Activated CD4-positive, alpha-beta T cell treated with anti-CD3 and anti-CD28 coated beads, Interleukin-2, amount 50 U/mL, for 4 hours (primary cell): ENCODE measurements at regions not wholly inside any gene's neighbourhood (a gene's known extent, or its start where the extent isn't known, plus 50 kb on each side); places are given as distances from the start of the nearest gene placed in this dataset.

Source experiments
- DNase-seq, 2 experiments: peaks; one replicate each; pipeline ENCODE4 v3.0.0-alpha.2; 2020

DNA sequence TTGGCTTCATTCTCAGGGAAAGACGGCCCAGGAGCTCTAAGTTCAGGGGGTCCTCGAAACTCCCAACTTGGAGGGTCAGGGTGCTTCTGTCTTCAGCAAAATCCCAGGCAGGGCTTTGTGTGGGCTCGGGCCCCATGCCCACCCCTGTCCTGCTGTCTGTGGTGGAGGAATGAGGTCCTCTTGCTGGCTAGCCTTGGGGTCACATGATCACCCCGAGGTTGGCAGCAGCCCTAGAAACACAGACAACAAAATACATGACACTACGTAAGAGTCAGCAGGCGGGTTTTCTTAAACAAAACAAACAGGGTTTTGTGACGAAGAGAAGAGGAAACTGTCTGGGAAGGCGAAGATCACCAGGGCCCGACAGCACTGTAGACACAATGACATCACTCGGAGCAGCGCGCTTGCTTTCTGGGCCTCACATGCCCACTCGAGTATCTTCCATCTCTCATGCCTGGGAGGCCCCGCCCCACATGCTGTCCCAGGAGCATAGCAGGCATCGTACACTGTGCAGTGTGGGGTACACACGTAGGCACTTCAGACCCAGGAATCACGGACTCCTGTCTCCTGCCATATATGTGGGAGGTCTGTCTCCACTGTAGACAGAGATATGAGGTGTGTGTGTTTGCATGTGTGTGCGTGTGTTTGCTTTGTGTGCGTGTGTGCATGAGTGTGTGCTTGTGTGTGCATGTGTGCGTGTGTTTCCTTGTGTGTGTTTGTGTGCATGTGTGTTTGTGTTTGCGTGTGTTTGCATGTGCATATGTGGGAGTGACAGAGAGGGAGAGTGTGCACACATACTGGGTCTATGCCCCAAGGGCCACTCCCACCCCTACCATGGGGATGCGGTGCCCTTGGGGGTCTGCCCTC is 94.7 kb downstream of the SIK1 start:
- no peak for DNase-seq

DNA sequence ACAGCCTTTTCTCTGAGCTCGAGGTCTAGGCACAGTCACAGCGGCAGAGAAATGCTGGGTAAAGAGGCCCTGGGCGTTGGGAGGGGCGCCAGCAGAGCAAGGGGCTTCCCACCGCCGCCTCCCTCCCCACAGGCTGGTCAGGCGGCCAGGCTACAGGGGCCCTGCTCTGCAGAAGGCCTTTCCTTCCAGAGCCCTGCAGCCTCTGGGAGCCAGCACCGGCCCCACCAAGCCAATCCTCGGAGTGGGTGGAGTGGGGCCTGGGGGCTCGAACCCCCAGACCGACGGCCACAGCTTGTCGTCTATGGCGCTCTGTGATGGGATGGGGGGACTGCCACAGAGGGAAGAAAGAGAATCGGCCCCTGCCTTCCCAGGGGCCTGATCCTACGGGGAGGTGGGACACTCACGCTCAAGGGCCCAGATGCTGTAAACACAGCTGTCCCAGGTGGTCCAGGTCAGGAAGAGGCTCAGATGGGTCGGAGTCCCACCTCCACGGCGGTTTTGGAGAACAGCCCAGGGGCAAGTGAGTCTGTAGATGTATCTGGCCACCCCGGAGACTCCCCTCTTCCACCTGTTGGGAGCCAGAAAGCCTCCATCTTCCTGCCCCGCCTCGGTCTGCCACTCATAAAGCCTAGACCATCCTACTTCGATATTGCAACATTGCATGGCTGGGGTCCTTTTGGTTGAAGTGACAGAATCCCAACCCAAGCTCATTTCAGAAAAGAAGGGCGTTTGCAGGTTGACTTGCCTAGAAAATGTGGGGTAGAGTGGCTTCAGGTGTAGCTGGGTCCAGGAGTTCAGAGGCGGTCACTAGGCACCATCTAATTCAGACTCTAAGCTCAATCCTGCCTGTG is 95.6 kb downstream of the SIK1 start:
- no peak for DNase-seq

GRCh38 chr21:43330306-43330881 is 96.5 kb downstream of the SIK1 start:
- DNase-seq, result no peak

GRCh38 chr21:43329711-43330269 is 97.1 kb downstream of the SIK1 start:
- no peak for DNase-seq

DNA sequence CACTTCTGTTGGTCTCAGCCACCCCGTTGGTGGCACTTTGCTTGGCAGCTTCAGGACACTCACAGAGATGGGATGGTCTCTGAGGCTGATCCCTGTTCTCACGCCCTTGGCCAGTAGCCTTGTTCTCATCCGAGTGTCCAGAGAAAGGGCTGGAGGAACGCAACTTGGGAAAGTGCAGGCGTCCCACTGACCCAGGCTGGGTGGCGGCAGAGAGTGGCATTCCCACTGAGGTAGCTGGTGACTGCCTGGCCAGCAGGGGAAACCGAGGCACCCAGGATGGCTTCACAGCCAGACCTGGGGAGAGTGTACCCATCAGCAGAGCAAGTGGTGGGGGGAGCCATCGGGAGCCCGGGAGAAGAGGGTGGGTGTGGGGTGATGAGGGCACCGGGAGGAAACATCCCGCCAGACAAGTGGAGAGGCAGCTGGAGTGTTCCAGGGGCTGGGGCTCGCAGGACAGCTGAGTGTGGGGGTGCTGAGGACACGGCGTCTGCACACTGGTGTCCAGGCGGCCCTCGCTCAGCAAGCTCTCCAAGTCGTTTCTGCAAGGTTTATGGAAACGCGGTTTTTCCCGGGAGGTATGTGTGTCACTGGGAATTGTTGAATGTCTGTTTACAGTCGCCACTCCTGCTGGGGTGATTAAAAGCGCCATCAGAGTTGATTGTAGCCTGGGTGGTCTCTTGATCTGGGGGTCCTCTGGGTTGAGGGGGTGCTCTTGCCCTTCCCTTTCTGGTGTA is 97.8 kb downstream of the SIK1 start:
- no peak for DNase-seq

- DNase-seq, result no peak
These were observed 98.6 kb downstream of the SIK1 start for GRCh38 chr21:43328185-43328957.

DNA sequence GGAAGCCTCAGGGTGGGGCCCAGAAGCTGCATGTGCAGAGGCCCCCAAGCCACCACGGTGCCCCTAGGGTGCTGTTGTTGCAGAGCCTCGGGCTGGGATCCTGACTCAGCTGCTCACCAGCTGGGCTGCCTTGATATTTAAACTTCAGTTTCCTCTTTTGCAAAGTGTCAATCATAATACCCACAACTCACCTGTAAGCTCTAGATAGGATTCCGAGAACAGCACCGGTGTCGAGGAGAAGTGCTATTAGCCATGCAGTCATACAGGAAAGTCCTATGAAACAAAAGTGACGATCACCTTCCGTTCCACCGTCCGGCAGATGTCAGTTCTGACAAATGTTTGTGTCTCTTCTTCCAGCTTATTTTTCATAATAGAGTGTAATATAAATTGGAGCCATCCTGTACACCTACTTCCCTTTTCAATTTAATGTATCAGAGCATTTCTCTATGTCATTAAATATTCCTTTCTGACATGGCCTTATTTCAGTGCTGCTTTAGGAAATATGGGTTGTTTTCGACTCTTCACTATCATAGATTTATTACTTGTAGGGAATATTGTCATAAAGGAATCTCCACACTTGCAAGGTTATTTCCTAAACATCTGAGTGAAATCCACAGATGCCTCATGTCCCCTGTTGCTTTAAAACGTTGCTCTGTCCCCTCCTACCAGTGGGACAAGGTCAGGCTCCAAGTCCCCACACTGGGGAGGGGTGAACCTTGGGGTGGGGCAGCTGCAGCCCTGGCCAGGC is 100.8 kb downstream of the SIK1 start:
- no peak for DNase-seq

DNA sequence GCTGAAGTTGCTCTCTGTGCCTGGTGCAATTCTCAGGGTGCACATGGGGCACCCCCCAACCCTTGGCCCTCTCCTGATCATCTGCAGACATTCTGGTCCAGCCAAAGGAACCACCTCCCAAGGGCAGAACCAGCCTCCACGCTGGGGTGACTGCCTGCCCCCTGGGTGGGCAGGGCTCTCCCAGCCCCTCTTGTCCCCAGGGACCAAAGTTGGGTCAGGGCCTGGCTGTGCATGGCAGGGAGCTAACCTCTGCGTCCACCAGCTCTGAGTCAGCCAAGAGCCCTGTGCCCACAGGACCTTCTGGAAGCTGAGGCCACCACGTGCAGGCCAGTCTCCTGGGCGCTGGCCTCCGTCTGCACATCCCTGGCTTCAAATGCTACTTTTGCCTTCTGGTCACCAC is 101.9 kb downstream of the SIK1 start:
- DNase-seq, result no peak

- no peak for DNase-seq
These were observed 102.3 kb downstream of the SIK1 start for GRCh38 chr21:43324596-43324995.

DNA sequence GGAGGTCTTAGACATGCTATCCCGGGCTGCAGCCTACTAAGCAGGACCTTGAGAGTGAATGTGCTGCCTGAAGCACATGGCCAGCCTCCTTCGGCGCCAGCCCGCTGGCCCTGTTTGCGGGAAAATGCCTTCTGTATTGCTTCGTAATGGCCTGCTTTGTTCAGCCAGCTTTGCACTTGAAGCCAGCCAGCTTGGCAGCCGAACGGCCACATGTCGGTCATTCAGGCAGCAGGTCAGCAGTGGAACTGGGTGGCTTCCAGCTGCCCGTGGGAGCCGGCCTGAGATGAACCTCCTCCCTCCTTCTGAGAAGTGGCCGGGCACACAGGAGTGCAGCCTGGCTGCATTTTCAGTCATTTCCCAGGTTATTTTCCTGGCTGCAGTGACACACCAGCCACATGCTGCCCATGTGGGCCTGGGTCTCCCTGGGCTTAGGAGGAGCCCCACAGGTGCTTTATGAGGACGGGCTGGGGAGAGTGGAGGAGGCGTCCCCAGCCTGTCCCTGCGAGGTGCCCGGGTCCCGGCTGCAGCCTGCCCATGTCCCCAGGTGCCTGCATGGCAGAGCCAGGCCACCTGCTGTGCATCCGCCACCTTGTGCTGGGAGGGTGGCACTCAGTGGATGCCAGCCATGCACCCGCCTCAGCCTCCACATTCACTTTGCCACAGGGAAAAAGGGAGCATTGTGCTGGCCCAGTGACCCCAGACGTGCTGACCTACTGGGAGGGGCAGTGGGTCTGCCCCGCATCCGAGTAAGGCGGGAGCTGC is 103.5 kb downstream of the SIK1 start:
- DNase-seq, result no peak

DNA sequence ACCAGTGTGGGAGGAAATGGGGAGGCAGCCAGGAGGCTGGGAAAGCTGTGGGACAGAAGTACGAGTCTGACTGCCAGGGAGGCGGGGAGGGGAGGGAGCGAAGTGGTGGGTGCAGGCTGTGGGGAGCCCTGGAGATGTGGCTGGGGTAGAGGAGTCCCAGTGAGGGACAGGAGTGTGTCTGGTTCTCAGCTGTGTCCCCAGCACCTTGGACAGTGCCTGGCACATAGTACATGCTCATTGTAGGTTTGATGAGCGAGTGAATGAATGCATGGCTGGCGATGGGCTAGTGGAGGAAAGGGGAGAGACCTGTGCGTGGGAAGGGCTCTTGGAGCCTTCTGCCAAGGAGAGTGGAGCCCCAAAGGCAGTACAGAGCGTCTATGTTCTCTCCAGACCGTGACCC is 104.1 kb downstream of the SIK1 start:
- no peak for DNase-seq

GRCh38 chr21:43322311-43322710 is 104.6 kb downstream of the SIK1 start:
- DNase-seq, result no peak

DNA sequence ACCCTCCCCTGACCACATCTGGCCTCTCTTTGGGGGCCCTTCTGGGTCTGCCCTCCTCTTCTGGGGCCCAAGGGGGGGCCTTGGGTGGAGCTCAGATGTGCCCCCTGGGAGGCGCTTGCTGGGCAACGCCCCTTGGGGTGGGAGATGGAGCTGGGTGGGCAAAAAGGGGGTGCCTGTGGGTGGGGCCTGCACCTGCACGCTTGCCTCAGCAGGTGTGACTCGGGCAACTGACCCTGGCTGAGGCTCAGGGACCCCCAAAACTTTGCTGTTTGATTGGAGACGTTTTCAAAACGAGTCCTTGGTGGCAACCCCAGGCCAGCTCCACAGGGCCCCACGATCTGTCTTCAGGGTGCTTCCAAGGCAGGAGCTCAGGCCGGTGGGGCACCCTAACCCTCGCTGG is 105.3 kb downstream of the SIK1 start:
- DNase-seq, result no peak

DNA sequence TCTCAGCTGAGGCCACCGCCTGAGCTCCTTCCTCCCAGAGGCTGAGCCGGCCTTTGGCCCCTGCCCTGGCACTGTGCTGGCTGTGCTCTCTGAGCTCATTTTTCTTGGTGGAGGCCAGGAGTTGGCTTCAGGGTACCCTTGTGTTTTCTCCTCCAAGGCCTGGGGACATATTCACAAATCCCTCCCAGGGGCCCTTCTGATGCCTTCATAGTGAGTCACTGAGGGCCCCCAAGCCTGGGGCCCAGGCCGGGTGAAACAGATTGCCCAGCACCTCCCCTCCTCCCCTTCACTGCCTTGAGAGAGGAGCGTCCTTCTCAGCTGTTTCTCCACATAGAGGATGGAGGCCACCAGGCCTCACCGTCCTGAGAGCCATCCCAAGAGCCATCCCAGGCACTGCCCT is 105.8 kb downstream of the SIK1 start:
- DNase-seq, result no peak

GRCh38 chr21:43320526-43320925 is 106.4 kb downstream of the SIK1 start:
- DNase-seq, result no peak

GRCh38 chr21:43318841-43319781 is 107.8 kb downstream of the SIK1 start:
- DNase-seq, result no peak

DNA sequence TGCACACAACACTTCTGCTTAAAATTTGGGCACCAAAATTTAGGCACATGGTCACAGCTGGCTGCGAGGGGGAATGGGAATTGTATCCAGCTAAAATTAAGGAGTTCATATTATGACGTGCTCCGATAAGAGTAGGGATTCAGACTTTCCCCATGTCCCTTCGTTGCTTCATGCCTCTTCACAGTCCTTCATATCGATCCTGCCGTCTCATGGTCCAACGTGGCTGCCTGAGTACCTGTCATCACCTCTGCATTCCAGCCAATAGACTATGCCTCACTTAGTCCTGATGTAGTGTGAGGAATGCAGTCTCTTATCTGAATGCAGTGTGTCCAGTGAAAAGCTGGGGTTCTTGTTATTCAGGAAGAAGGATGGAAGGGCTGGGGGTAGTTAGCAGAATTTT is 108.6 kb downstream of the SIK1 start:
- no peak for DNase-seq

DNA sequence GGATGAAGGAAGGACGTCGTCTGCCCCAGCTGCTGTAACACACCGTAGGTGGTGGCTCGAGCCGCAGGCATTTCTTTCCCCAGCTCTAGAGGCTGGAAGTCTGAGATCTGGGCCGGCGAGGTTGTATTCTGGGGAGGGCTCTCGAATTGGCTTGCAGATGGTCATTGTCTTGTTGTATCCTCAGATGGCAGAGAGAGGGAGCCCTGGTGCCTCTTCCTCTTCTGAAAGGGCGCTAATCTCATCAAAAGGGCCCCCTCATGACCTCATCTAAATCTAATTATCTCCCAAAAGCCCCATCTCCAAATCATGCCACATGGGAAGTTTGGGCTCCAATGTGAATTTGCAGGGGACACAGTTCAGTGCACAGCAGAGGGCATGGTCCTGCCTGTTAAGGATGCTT is 109.0 kb downstream of the SIK1 start:
- no peak for DNase-seq

DNA sequence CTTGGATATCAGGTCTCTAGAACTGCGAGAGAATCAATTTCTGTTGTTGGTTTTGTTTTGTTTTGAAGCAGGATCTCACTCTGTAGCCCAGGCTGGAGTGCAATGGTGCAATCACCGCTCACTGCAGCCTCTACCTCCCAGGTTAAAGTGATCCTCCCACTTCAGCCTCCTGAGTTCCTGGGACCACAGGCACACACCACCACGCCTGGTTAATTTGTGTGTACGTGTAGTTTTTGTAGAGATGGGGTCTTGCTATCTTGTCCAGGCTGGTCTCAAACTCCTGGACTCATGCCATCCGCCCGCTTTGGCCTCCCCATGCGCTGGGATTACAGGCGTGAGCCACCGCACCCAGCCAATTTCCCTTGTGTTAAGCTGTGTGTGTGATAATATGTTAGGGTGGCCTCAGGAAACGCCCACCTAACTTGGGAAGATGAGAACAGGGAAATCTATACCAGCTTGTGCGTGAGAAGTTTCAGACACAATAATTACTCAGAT is 109.6 kb downstream of the SIK1 start:
- no peak for DNase-seq
